Globus pallidus (tissue), 1 donor: ENCODE measurements at regions not wholly inside any gene's neighbourhood (a gene's known extent, or its start where the extent isn't known, plus 50 kb on each side); places are given as distances from the start of the nearest gene placed in this dataset.

ENCODE experiments used
- DNase-seq: peaks from one replicate; pipeline ENCODE4 v3.0.0-alpha.2; 2015; ENCODE audit warnings: low spot score

DNA sequence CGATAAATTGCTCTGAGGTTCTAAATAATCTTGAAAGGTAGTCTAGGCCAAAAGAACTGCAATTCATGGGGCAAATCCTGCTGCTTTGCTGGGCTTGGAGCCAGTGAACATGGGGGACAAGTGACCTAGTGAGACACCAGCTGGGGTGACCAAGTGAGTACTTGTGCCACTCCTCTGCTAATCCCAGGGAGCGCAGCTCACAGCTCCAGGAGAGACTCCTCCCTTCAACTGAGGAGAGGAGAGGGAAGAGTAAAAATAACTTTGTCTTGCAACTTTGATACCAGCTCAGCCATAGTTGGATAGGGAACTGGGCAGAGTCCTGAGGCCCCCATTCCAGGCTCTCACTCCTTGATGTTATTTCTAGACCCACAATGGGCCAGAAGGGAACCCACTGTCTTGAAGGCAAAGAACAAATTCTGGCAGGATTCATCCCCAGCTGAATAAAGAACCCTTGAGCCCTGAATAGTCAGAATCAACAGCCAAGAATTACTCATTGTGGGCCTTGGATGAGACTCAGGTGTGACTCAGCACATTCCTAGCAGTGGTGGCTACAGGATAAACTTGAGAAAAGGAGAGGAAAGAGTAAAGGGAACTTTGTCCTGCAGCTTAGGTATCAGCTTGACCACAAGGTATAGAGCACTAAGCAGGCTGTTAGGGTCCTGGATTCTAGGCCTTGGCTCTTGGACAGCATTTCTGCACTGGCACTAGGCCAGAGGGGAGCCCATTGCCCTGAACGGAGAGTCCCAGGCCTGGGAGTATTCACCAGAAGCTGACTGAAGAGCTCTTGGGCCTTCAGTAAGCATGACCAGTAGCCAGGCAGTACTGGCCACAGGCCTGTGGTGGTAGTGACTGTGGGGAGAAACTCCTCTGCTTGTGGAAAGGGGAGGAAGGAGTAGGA is 288.3 kb upstream of the CDH18 start:
- no peak for DNase-seq

DNA sequence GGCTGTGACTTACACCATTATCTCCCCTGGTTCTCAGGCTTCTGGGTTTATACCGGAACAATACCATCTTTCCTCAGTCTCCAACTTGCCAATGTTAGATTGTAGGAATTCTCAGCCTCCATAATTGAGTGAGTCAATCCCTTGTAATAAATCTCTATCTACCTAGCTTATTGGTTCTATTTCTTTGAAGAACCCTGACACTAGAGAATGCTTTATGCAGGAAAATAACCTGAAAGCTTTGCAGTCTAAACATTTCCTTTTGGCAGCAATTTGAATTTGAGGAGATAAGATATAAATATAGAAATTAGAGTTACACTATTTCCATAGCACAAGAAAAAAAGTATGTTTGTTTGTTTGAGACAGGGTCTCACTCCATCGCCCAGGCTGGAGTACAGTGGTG is 278.1 kb upstream of the CDH18 start:
- no peak for DNase-seq

DNA sequence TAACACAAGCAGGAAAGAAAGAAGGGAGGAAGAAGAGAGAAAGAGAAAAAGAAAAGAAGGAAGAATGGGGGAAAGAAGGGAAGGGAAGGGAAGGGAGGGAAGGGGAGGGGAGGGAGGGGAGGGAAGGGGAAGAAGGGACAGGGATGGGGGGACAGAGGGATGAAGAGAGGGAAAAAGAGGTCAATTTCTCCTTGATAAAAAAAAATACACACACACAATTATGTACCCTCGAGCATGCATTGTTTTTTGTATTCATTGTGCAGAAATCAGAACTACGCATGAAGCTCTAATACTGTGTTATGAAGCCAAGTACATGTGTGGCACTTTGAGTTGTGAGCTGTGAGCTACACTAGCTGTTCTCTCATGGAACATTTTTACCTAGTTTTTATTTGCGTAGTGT is 274.9 kb upstream of the CDH18 start:
- DNase-seq: no peak

DNA sequence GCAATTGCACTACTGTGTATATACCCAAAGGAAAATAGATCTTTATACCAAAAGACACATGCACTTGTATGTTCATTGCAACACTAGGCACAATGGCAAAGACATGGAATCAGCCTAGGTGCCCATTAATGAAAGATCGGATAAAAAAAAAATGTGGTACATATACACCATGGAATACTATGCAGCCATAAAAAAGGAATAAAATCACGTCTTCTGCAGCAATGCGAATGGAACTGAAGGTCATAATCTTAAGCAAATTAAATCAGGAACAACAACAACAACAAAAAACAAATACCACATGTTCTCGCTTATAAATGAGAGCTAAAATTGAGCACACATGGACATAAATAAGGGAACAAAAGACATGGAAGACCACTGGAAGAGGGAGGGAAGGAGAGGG is 266.7 kb upstream of the CDH18 start:
- no peak for DNase-seq

DNA sequence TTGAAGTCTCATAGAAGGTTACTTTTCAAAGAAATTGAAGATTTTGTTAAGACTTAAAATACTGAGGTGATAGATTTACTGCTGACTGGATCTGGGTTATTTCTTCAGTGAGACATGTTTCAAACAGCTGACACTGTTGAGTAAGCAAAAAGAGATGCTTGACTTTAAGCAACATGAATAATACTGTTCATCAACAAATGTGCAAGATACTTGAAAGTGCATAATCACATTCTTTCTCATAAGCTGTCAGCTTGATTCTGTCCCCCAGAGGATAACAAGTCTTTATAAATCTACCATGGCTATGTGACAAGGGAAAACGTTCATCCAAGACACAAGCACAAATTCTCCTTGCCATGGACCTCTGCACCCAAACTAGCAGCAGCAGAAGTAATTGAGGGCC is 260.1 kb upstream of the CDH18 start:
- DNase-seq: no peak

DNA sequence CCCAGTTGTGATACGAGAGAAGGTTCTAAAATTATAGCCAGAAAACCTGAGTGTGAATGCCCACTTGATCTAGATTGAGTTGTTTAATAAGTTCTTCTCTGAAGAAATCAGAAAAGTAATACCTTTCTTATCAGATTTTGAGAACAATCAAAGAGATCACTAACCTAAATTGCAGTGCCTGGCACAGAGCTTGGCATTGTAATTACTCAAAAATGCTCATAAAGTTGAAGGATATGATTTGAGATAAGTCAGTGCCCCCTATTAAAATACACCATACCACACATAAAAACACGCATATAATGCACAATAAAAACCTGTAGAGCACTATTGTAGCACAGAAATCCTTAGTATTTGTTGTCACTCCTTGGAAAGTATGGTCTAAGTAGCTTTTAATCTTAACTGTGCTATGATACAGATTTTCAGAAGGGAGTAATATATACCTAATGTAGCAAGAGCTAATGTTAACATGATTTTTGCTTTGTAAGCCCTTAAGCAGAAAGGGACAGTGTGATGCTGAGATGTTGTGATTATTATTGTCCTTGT is 257.5 kb upstream of the CDH18 start:
- no peak for DNase-seq

DNA sequence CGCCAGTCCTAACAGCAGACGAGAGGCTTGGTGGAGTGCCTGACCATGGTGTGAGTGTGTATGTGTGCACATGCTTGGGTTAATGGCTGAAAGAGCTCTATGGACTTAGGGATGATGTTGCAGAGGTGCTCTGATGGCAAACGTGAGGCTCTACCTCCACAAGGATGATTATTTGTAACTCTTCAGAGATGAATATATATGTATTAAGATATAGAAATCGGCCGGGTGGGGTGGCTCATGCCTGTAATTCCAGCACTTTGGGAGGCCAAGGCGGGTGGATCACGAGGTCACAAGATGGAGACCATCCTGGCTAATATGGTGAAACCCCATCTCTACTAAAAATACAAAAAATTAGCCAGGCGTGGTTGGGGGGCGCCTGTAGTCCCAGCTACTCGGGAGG is 253.4 kb upstream of the CDH18 start:
- DNase-seq: no peak

DNA sequence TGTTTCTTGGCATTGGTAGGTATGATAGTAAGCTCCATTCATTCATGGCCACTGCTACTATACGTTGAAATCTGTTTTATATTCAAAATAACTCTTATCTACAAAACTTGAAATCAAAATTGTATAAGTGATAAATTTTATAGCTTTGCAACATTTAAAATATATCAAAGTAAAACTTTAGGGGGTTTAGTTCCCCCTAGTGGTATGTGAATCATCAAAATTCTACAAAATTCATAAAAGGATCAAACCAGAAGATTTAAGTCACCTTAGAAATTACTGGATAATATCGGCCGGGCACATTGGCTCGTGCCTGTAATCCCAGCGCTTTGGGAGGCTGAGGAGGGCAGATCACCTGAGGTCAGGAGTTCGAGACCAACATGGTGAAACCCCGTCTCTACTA is 243.0 kb upstream of the CDH18 start:
- no peak for DNase-seq

DNA sequence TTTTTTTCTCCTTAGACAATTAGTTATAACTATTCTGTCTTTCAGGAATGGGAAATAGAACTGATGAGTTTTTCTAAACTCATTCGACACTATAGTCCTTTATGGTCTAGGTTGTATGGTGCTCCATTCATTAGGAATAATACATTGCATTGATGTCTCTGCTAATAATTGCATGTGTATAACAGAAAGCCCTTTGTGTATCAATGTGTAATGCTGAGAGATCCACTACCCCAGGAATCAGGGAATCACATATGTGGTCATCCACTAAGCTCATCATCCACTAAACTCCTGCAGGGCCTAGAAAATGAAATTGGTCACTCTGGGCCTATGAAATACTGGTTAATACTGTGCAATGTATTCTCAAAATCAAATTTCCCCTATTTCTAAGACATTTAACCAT is 242.0 kb upstream of the CDH18 start:
- DNase-seq: no peak

DNA sequence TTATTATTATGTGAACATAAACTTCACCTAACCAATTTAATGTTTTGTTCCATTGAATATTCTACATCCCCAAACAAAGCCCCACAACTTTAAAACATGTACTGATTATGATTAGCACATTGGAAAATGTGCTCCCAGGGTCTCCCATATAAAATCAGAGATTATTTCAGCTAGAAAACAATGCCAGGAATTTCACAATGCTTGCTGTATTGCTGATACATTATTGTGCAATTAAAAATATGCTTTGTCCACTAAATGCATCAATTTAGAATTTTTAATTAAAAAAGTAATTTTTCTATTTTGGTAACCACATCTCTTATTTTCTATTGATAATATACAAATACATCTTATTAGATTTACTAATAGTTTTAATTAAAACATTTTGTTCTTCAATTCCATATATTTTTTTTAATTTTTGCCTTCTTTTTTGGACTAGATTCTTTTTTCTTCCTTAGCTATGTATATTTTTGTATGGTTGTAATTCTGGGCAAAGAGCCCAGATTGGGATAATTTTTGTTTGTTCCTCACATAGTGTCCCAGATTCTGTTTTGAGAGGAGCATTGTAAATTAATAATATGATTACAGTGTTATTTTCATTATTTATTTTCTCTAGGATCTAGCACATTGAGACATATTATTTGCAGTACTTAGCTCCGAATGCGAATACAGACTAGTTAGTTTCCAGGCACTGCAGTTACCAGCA is 241.5 kb upstream of the CDH18 start:
- no peak for DNase-seq

DNA sequence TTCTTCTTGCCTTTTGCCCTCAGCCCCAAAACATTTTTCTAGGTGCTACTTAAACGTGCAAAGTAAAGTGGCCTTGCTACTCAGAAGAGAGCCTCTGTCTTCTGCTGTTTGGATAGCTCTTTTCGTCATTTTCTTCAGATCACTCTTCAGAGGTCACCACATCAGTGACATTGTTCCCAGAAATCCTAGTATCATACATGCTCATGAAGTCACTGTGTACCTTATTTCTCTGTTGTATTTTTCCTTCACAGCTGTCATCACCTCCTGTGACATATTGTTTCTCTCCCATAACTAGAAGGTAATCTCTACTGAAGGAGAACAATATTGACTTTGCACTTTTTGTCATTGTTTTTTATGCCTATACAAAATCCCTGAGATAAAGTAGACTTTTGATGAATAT is 237.0 kb upstream of the CDH18 start:
- DNase-seq: no peak

DNA sequence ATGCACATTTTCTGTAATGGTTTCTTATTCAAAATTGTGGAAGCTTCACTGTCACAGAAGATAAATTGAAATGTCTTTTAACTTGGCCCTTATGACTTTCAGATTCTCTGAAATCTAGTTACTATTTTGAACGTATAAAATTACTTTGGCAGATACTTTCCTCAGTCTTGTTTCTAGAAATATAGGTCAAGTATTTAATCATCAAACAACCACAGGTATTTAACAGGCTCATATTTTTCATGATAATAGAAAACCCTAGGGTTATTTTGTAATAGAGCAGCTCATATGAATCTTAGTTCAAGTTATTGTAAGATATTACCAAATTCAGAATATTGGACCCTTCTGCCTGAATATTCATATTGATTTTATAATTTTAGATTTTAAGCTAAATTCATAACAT is 236.0 kb upstream of the CDH18 start:
- no peak for DNase-seq

DNA sequence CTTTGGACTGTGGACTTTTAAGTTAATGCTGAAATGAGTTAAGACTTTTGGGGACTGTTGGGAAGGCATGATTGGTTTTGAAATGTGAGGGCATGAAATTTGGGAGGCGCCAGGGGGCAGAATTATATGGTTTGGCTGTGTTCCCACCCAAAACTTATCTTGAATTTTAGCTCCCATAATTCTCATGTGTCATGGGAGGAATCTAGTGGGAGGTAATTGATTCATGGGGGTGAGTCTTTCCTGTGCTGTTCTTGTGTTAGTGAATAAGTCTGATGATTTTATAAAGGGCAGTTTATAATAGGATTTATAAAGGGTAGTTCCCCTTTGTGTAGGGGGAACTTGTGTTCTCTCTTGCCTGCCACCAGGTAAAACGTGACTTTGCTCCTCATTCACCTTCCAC is 235.5 kb upstream of the CDH18 start:
- no peak for DNase-seq

DNA sequence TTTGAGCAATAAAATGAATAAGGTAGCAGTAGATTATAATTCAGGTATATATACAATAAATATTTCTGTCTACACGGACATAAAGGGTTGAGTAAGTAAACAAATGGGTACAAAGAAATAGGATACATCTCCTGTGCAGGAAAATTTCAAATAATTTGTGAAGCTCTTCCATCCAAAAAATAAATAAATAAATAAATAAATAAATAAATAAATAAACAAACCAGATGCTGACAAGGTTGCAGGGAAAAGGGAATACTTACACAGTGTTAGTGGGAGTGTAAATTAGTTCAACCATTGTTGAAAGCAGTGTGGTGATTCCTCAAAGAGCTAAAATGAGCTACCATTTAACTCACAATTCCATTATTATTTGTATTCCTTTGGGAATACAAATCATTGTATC is 227.3 kb upstream of the CDH18 start:
- DNase-seq: no peak

DNA sequence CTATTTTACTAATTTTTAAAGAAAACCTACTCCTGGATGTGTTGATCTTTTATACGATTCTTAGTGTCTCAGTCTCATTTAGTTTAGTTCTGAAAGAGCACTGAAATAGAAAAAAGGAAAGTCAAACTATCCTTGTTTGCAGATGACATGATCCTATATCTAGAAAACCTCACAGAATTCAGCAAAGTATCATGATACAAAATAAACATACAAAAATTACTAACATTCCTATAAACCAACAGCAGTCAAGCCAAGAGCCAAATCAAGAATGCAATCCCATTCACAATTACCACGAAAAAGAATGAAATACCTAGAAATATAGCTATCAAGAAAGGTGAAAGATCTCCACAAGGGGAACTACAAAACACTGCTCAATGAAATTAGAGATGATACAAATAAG is 225.8 kb upstream of the CDH18 start:
- DNase-seq: no peak

DNA sequence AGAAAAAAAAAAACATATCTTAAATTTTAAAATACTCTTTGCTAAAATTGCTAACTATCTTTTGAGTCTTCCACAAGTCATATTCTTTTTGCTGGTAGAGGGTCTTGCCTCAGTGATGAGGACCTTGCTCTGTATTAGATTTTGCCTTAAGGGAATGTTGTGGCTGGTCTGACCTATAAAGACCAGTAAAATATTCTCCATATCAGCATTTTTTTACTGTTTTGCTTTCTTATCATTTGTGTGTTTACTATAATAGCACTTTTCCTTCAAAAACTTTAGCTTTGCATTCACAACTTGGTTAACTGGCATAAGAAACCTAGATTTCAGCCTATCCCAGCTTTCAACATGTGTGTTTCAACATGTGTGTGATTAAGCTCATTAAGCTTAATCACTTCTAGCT is 224.7 kb upstream of the CDH18 start:
- no peak for DNase-seq

DNA sequence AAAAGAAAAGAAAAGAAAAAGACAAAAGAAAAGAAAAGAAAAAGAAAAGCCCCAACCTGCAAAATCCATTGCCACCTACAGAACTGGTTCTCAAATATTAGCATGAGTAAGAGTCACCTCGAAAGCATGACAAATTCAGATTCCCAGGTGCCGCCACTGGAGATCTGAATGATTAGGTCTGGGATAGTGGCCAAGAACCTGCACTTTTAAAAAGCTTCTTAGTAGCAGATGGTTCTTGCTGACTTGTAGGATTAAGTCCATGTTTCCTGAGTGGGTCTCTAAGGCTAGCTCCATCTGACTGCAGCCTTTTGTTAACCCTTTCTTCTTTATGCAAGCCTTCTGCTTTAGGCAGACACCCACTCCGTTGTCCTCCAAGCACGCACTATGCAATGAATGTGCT is 178.5 kb upstream of the CDH18 start:
- DNase-seq: no peak

DNA sequence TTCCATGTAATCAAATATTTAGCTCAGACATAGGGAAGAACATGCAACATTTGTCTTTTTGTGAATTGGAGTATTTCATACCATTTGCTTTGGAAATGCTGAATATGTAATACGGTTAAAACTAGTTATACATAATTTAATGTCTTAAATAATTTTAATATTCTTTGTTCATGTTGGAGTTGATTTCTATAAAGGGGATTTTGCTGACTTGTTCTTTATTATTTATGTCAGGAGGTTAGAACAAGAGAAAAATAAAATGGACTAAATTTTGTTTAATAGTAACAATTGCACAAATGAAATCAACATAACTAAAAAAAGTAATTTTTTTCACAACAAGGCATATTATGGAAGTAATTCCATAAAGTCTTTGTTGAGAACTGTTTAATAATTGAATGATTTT is 170.0 kb upstream of the CDH18 start:
- no peak for DNase-seq

DNA sequence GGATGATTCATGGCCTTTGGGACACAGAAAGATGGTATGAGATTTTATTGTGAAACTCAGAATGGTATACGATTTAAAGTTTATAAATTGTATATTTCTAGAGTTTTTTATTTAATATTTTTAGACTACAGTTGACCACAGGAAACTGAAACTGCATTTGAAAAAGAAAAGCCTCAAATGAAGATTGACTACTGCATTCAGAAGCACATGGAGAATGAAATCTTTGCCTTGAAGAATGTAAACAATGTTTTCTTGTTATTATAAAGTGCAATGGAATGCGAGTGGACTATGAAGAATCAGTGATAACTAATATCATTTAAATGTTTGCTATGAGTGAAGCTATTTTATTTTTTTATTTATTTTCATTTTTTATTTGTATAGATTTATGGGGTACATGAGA is 169.1 kb upstream of the CDH18 start:
- no peak for DNase-seq

DNA sequence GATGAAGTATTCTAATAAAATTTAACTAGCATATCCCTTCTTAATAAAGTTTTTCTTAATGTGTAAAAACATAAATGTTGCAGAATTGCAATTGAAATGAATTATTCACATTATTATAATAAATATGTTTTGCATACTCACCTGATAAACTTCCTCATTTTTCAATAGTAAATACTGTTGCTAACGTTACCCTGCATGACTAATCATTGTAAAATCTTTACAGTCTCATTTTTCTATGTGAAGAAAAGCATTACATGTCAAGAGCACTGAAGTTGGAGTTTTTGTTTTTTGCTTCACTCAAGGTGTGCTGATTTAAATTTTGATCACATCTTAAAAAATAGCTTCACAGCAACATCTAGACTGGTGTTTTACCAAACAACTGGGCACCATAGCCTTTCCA is 157.2 kb upstream of the CDH18 start:
- no peak for DNase-seq

DNA sequence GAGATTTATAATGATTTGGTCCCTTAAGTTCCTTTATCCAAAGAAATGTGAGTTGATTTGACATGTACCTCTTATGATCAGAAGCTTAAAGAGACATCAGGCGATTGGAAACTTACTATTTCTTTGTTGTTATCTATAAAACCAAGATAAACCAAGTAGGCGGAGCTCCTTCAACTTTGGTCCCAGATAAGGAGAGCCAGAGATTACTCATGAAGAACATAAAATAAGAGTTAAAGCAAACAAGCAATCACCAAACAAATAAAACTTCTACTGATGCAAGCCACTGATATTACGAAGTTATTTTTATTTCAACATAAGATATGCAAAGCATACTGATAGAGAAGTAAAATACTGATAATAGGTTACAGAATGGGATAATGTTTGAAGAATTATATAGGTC is 141.5 kb upstream of the CDH18 start:
- no peak for DNase-seq

DNA sequence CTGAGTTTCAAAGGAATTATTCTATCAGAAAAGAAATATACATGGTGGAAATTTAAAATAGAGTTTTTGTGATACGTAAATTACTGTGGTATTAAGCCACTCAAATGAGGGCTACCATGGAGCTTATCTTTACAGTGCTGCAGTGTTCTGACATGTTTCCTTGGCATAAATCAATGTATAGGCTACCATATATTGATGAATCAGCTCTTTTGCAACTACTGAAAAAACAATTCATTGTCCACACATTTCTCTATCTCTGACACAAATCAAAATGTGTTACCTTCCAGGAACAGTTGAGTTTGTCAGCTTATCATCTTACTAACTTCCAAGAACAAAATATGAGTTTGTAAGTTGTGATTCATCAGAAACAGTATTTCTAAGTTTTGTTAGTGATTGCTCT is 140.3 kb upstream of the CDH18 start:
- DNase-seq: no peak

DNA sequence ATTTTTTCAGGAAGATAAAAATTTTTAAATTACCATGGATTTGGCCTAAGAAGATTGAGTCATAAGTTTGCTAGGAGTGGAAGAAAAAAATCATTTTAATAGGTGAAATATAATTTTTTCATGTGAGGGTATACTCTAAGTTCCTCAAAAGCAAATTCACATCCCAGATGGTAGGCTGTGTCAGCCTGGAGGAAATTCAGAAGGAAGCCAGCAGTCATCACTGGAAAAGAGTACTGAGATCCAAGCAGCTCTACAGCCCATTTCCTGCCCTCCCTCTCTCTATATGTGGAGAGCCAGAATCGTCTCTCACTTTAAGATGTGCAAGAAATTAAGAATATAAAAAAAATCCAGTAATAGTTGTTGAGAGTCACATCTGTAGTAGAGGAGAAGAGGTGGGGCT is 126.5 kb upstream of the CDH18 start:
- no peak for DNase-seq

DNA sequence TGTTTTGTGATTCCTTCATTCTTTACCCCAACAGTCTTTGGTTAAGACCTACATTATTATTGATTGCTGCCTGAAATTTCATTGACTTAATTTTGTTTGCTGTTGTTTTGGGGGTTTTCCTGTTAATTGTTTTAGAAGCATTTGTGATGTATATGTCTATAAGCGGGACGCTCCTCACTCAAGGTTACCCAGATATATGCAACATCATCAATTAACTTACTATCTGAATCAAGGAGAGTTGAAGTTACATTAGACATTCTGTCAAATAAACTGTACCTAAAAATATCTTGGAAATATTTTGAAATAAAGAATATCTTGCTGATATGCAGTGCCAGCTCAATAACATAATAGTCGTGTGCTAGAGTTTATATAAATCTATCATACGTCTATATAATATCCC is 125.9 kb upstream of the CDH18 start:
- no peak for DNase-seq
